ENCODE measurements at regions not wholly inside any gene's neighbourhood (a gene's known extent, or its start where the extent isn't known, plus 50 kb on each side); places are given as distances from the start of the nearest gene placed in this dataset.
A peak's percentile ranks its signal among the peaks of the same experiment; 100 is the strongest.

DNA sequence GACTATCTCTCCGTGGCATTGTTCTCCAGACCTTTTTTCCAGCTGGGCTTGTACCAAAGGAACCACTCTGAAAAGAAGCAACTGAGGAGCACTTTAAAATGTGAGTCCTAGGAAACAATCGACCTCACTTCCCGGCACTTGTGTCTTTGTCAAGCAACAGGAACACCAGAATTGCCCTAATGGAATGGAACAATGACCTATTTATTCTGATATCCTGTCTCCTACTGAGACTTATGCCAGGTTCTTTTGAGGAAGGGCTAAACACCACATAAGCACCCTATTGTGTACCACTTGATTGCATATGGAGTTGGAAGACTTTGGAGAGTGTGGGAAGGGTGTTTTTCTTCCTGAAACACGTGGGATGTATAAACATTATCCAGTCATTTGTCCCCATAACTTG, 56.8 kb upstream of the TGFBR2 start:
- Mint-ChIP-seq H3K4me1 (ENCODE audit: low read depth) (peaks cover 7% of the 10 kb centered on the region), H3K36me3 (ENCODE audit: insufficient read depth) (no peaks in the 10 kb centered on the region), H3K4me3 (ENCODE audit: low read depth) (no peak overlapping the region), H3K27me3 (no peaks in the 10 kb centered on the region), H3K9me3 (ENCODE audit: low read depth) (no peaks in the 10 kb centered on the region), H3K27ac (no peak overlapping the region)
- no peak for DNase-seq (ENCODE audit: low spot score, unreplicated experiment)
- TF ChIP-seq, protein P1, sequence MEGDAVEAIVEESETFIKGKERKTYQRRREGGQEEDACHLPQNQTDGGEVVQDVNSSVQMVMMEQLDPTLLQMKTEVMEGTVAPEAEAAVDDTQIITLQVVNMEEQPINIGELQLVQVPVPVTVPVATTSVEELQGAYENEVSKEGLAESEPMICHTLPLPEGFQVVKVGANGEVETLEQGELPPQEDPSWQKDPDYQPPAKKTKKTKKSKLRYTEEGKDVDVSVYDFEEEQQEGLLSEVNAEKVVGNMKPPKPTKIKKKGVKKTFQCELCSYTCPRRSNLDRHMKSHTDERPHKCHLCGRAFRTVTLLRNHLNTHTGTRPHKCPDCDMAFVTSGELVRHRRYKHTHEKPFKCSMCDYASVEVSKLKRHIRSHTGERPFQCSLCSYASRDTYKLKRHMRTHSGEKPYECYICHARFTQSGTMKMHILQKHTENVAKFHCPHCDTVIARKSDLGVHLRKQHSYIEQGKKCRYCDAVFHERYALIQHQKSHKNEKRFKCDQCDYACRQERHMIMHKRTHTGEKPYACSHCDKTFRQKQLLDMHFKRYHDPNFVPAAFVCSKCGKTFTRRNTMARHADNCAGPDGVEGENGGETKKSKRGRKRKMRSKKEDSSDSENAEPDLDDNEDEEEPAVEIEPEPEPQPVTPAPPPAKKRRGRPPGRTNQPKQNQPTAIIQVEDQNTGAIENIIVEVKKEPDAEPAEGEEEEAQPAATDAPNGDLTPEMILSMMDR (IDR thresholded peaks at IDR 0.05; ENCODE audit: unreplicated experiment): no peak

DNA sequence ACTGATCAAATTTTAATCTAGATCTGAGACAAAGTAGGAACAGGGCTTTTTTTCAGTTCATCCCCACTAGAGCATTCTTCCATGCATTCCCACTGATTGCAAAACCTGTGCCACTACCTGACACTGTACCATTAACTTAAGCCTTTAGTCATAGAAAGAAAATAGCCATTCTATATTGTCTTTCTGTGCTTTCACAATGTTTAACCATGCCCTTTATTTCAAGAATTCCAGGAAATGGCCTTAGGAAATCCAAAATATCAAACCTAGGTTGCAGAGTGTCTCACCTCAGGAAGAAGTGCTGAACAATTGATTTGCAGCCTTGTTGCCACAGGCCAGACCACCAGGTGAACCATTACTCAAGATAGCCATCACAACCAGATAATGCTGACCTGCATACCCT, 56.2 kb upstream of the TGFBR2 start:
- Mint-ChIP-seq H3K4me3 (ENCODE audit: low read depth) (no peak overlapping the region), H3K36me3 (ENCODE audit: insufficient read depth) (no peaks in the 10 kb centered on the region), H3K27me3 (no peaks in the 10 kb centered on the region), H3K9me3 (ENCODE audit: low read depth) (no peaks in the 10 kb centered on the region), H3K27ac (peak overlapping the region; percentile 62), H3K4me1 (ENCODE audit: low read depth) (peaks cover 7% of the 10 kb centered on the region)
- no peak for DNase-seq (ENCODE audit: low spot score, unreplicated experiment)
- TF ChIP-seq, protein P1 (IDR thresholded peaks at IDR 0.05; ENCODE audit: unreplicated experiment): no peak

DNA sequence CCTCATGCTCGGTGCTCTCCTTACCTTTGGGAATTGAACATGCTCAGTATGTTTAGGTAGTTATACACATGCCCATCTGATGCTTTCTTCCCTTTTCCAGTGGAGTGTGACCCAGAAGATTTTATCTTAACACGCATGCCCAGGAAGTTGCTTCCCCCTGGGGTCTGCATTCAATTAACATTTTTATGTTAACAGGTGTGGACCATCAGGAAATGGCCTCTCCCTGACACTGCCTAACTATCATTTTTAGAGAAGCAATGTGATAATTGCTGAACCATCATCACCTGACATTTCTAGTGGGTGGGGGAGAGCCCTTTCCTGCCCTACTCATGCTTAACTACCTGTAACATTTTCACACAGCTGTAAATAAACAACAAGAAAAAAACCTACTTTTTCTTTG, 55.1 kb upstream of the TGFBR2 start:
- no peaks in the 10 kb centered on the region for H3K27me3 Mint-ChIP-seq
- DNase-seq (ENCODE audit: low spot score, unreplicated experiment): no peak
- TF ChIP-seq, protein P1 (IDR thresholded peaks at IDR 0.05; ENCODE audit: unreplicated experiment): no peak
- no peaks in the 10 kb centered on the region for H3K36me3 Mint-ChIP-seq (ENCODE audit: insufficient read depth)
- peaks cover 7% of the 10 kb centered on the region for H3K4me1 Mint-ChIP-seq (ENCODE audit: low read depth)
- H3K4me3 Mint-ChIP-seq (ENCODE audit: low read depth): no peak overlapping the region
- no peak overlapping the region for H3K27ac Mint-ChIP-seq
- no peaks in the 10 kb centered on the region for H3K9me3 Mint-ChIP-seq (ENCODE audit: low read depth)

DNA sequence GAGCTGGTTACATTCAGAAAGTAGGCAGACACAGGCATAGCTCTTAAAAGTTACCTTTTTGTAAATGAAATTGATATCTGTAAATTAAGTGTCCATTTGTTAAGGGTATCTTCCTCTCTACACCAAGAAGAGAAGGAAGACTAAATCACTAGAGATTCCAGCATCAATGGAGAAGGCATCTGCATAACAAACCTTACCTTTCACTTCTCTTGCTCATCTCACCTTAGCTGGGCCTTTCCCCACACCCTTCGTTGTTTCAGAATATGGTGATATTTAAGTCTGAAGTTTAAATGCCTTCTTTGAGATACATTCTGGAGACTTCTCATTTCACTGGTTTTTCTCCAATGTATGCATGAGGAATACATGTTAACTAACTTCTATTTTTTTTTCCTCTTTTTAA, 54.5 kb upstream of the TGFBR2 start:
- Mint-ChIP-seq H3K4me1 (ENCODE audit: low read depth) (peaks cover 7% of the 10 kb centered on the region), H3K36me3 (ENCODE audit: insufficient read depth) (no peaks in the 10 kb centered on the region), H3K4me3 (ENCODE audit: low read depth) (no peak overlapping the region), H3K27ac (no peak overlapping the region), H3K27me3 (no peaks in the 10 kb centered on the region), H3K9me3 (ENCODE audit: low read depth) (no peaks in the 10 kb centered on the region)
- no peak for DNase-seq (ENCODE audit: low spot score, unreplicated experiment)
- TF ChIP-seq, protein P1 (IDR thresholded peaks at IDR 0.05; ENCODE audit: unreplicated experiment): no peak

DNA sequence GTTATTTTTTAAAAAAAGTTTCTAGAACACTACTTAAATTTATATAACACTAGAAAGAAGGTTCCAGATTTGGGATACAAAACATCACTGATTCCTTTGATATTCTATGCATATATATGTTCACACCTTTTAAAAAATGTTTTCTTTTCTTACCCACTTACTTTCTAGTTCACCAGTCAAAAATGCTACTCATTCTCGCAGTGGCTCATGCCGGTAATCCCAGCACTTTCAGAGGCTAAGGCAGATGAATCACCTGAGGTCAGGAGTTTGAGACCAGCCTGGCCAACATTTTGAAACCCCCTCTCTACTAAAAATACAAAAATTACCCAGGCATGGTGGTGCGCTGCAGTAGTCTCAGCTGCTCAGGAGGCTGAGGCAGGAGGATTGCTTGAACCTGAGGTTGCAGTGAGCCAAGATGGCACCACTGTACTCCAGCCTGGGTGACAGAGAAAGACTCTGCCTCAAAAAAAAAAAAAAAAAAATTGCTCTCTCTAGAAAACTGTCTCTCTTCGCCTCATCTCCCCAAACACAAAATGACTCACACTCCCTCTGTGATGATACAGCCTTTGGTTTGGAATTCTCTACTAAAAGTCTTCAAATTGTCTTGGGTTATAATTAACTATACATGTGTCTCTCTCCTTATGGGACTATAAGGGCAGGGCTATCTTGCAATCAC, 52.6 kb upstream of the TGFBR2 start:
- Mint-ChIP-seq H3K4me3 (ENCODE audit: low read depth) (no peak overlapping the region), H3K27ac (no peak overlapping the region), H3K4me1 (ENCODE audit: low read depth) (peaks cover 14% of the 10 kb centered on the region), H3K36me3 (ENCODE audit: insufficient read depth) (no peaks in the 10 kb centered on the region), H3K9me3 (ENCODE audit: low read depth) (no peaks in the 10 kb centered on the region), H3K27me3 (no peaks in the 10 kb centered on the region)
- TF ChIP-seq, protein P1 (IDR thresholded peaks at IDR 0.05; ENCODE audit: unreplicated experiment): no peak
- no peak for DNase-seq (ENCODE audit: low spot score, unreplicated experiment)
